ENCODE measurements at regions not wholly inside any gene's neighbourhood (a gene's known extent, or its start where the extent isn't known, plus 50 kb on each side); places are given as distances from the start of the nearest gene placed in this dataset.

DNA sequence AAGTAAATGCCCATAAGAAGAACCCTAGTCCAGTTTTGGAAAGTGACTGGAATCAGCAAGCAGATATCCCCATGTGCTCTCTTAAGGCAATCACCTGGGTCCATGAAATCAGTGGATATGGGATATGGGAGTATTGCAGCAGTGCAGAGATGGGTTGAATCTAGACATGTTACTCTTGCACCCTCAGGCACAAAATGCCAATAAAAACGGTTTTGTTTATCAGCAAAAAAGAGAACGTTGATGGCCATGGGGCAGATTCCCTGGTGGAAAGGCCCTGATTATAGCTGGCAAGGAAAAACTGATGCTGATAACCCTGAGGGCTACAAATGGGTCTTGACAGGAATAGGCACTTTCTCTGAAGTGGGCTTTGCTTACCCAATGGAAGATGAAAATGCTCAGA, 380.2 kb upstream of the SEMA6D start:
- TF ChIP-seq TCF12 (IDR thresholded peaks at IDR 0.05; ENCODE audit: low read depth) (no peak), ZBTB7A (IDR thresholded peaks at IDR 0.05; ENCODE audit: low read depth) (no peak), EP300 (IDR thresholded peaks at IDR 0.05; ENCODE audit: borderline replicate concordance) (no peak), TAF1 (IDR thresholded peaks at IDR 0.05; ENCODE audit: low read depth) (no peak), FOXM1 (IDR thresholded peaks at IDR 0.05; ENCODE audit: borderline replicate concordance, low read depth) (no peak), RAD21 (IDR thresholded peaks at IDR 0.05; ENCODE audit: low read depth) (no peak), CEBPB (IDR thresholded peaks at IDR 0.05) (no peak)
- TF ChIP-seq, protein P1, sequence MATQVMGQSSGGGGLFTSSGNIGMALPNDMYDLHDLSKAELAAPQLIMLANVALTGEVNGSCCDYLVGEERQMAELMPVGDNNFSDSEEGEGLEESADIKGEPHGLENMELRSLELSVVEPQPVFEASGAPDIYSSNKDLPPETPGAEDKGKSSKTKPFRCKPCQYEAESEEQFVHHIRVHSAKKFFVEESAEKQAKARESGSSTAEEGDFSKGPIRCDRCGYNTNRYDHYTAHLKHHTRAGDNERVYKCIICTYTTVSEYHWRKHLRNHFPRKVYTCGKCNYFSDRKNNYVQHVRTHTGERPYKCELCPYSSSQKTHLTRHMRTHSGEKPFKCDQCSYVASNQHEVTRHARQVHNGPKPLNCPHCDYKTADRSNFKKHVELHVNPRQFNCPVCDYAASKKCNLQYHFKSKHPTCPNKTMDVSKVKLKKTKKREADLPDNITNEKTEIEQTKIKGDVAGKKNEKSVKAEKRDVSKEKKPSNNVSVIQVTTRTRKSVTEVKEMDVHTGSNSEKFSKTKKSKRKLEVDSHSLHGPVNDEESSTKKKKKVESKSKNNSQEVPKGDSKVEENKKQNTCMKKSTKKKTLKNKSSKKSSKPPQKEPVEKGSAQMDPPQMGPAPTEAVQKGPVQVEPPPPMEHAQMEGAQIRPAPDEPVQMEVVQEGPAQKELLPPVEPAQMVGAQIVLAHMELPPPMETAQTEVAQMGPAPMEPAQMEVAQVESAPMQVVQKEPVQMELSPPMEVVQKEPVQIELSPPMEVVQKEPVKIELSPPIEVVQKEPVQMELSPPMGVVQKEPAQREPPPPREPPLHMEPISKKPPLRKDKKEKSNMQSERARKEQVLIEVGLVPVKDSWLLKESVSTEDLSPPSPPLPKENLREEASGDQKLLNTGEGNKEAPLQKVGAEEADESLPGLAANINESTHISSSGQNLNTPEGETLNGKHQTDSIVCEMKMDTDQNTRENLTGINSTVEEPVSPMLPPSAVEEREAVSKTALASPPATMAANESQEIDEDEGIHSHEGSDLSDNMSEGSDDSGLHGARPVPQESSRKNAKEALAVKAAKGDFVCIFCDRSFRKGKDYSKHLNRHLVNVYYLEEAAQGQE (IDR thresholded peaks at IDR 0.05; ENCODE audit: low read depth): no peak
- TF ChIP-seq, protein P2, sequence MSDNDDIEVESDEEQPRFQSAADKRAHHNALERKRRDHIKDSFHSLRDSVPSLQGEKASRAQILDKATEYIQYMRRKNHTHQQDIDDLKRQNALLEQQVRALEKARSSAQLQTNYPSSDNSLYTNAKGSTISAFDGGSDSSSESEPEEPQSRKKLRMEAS (IDR thresholded peaks at IDR 0.05): no peak
- TF ChIP-seq, protein P3, sequence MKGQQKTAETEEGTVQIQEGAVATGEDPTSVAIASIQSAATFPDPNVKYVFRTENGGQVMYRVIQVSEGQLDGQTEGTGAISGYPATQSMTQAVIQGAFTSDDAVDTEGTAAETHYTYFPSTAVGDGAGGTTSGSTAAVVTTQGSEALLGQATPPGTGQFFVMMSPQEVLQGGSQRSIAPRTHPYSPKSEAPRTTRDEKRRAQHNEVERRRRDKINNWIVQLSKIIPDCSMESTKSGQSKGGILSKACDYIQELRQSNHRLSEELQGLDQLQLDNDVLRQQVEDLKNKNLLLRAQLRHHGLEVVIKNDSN (IDR thresholded peaks at IDR 0.05): no peak
